K562 (cell line): ENCODE measurements at regions not wholly inside any gene's neighbourhood (a gene's known extent, or its start where the extent isn't known, plus 50 kb on each side); places are given as distances from the start of the nearest gene placed in this dataset.

ENCODE experiments used
- ATAC-seq: fragments of 200-7000 bp; cut with Tn5 transposase; 3 replicates; pipeline ENCODE4 v1.9.1; 2020; ENCODE audit warnings: moderate library complexity
- BruUV-seq: library from RNA; stranded (reverse); fragments of 400-500 nt; replicated peaks from 2 replicates; lab custom pipeline; 2021; lab: Mats Ljungman, UMichigan
- CTCF ChIA-PET: fragments of 300-600 bp; formaldehyde crosslinking; extraction: SDS; loops from one replicate; lab custom pipeline; 2021; ENCODE audit warnings: low intra/inter-chr PET ratio; lab: Yijun Ruan, JAX
- POLR2A ChIA-PET: fragments of 300-600, 350-650 bp; sonication (Branson Sonifier 250); formaldehyde crosslinking; extraction: SDS; loops from one replicate; lab custom pipeline; 2021; ENCODE audit warnings: antibody characterized with exemption, inconsistent platforms; lab: Yijun Ruan, JAX
- DNase-seq, 4 experiments: peaks; one replicate each; pipeline versions ENCODE4 v3.0.0 to v3.0.0-alpha.2; 2011 to 2018; ENCODE audit warnings: low spot score in 3 of 4, mixed read lengths in 3 of 4; ENCODE audit errors: extremely low read depth in 1 of 4
- FAIRE-seq: peaks from 2 replicates; lab custom pipeline; 2011; peaks lifted over from hg19 to GRCh38; lab: Jason Lieb, UNC
- H2AFZ ChIP-seq: 2 replicates; pipeline ENCODE4 v1.6.0; 2011; ENCODE audit warnings: low read depth, low read length, control low read depth, inconsistent platforms
- H3K27ac ChIP-seq: fragments of 200-600 bp; 3 replicates; pipeline ENCODE4 v1.8.0; 2011; ENCODE audit warnings: low read depth, mild to moderate bottlenecking, control low read depth, inconsistent platforms, low read length, moderate library complexity, mixed read lengths; ENCODE audit errors: extremely low read depth
- H3K27me3 ChIP-seq, 2 experiments: fragments of 300-600 bp in 1 of 2; 2 replicates in 1 of 2; 3 replicates in 1 of 2; pipeline versions ENCODE4 v1.6.0 to v1.8.0; 2011; ENCODE audit warnings: inconsistent platforms in 2 of 2, low read length in 2 of 2, mild to moderate bottlenecking in 1 of 2, mixed read lengths in 1 of 2, moderate library complexity in 1 of 2; ENCODE audit not compliant: control insufficient read depth in 2 of 2, insufficient read depth in 2 of 2
- H3K36me3 ChIP-seq: fragments of 300-600 bp; 3 replicates; pipeline ENCODE4 v1.8.0; 2011; ENCODE audit warnings: mild to moderate bottlenecking, low read length, inconsistent platforms; ENCODE audit not compliant: control insufficient read depth, insufficient read depth
- H3K4me1 ChIP-seq, 2 experiments: fragments of 200-600 bp in 1 of 2; replicated peaks in 1 of 2; 2 replicates in 1 of 2; 3 replicates in 1 of 2; pipeline versions ENCODE4 v1.5.1 to v1.8.0; 2011; ENCODE audit warnings: inconsistent platforms in 2 of 2, low read length in 2 of 2, mild to moderate bottlenecking in 1 of 2, mixed read lengths in 1 of 2, moderate library complexity in 1 of 2; ENCODE audit not compliant: control insufficient read depth in 2 of 2, insufficient read depth in 2 of 2
- H3K4me2 ChIP-seq: 2 replicates; pipeline ENCODE4 v1.6.1; 2011; ENCODE audit warnings: low read length, control low read depth, inconsistent platforms, mixed read lengths; ENCODE audit not compliant: insufficient read depth
- H3K4me3 ChIP-seq: fragments of 200-600 bp; sonication (generic), shearing (Covaris generic); 2 replicates; pipeline ENCODE4 v1.5.1; 2016; ENCODE audit warnings: control low read depth, inconsistent platforms
- H3K79me2 ChIP-seq: fragments of 200-600 bp; 3 replicates; pipeline ENCODE4 v1.8.0; 2011; ENCODE audit warnings: low read length, inconsistent platforms; ENCODE audit not compliant: control insufficient read depth, insufficient read depth
- H3K9ac ChIP-seq, 2 experiments: 2 replicates each; pipeline versions ENCODE4 v1.6.0 to v1.6.1; 2011; ENCODE audit warnings: low read depth in 2 of 2, low read length in 2 of 2, control low read depth in 1 of 2, inconsistent platforms in 1 of 2, mild to moderate bottlenecking in 1 of 2, mixed read lengths in 1 of 2; ENCODE audit not compliant: insufficient read depth in 1 of 2
- H3K9me1 ChIP-seq: one replicate; pipeline ENCODE4 v1.6.0; 2011; ENCODE audit warnings: inconsistent platforms, mild to moderate bottlenecking, low read length, moderate library complexity; ENCODE audit not compliant: control insufficient read depth, insufficient read depth
- H3K9me3 ChIP-seq: replicated peaks from 2 replicates; pipeline ENCODE4 v1.5.1; 2011; ENCODE audit warnings: low read depth, low read length, inconsistent platforms; ENCODE audit not compliant: control insufficient read depth, insufficient read depth
- H4K20me1 ChIP-seq: replicated peaks from 2 replicates; pipeline ENCODE4 v1.6.1; 2011; ENCODE audit warnings: low read length, inconsistent platforms, mixed read lengths; ENCODE audit not compliant: control insufficient read depth, insufficient read depth
- E2F8 ChIP-seq: fragments of 450-650 bp; IDR thresholded peaks from 2 replicates; pipeline ENCODE4 v1.7.1; 2018; ENCODE audit warnings: mild to moderate bottlenecking, low read depth; ENCODE audit not compliant: partially characterized antibody
- EP400 ChIP-seq: fragments of 450-650 bp; IDR thresholded peaks from 2 replicates; pipeline ENCODE4 v1.6.1; 2017; ENCODE audit warnings: antibody characterized with exemption, mild to moderate bottlenecking, moderate library complexity
- GABPA ChIP-seq: fragments of 200-800 bp; sonication (Bioruptor generic); conservative IDR thresholded peaks from 2 replicates; pipeline ENCODE4 v1.6.1; 2016; ENCODE audit warnings: low read depth, missing genetic modification characterization, missing compliant biosample characterization
- HLTF ChIP-seq: fragments of 450-650 bp; IDR thresholded peaks from 2 replicates; pipeline ENCODE4 v1.6.1; 2016
- MTA3 ChIP-seq: fragments of 450-650 bp; formaldehyde crosslinking; IDR thresholded peaks from 2 replicates; pipeline ENCODE4 v1.6.1; 2017; ENCODE audit warnings: mild to moderate bottlenecking, borderline replicate concordance
- POU5F1 ChIP-seq: fragments of 150-350 bp; IDR thresholded peaks from 2 replicates; pipeline ENCODE4 v1.6.1; 2014; ENCODE audit warnings: borderline replicate concordance, low read length, low read depth, mild to moderate bottlenecking; ENCODE audit not compliant: partially characterized antibody
- PRPF4 ChIP-seq: fragments of 200-400 bp; formaldehyde crosslinking; IDR thresholded peaks from one replicate; pipeline ENCODE4 v1.6.1; 2017; ENCODE audit warnings: low read length, low read depth, mild to moderate bottlenecking; ENCODE audit not compliant: insufficient read depth, poor library complexity, severe bottlenecking
- TAF9B ChIP-seq: fragments of 450-650 bp; IDR thresholded peaks from 2 replicates; pipeline ENCODE4 v1.6.1; 2018; ENCODE audit warnings: mild to moderate bottlenecking; ENCODE audit not compliant: partially characterized antibody
- TEAD4 ChIP-seq, 2 experiments: sonication (generic) in 1 of 2; formaldehyde crosslinking in 1 of 2; IDR thresholded peaks; 2 replicates each; pipeline versions ENCODE4 v1.6.1 to v1.8.0; 2012 to 2022; ENCODE audit warnings: borderline replicate concordance in 1 of 2, inconsistent platforms in 1 of 2, low read length in 1 of 2, mild to moderate bottlenecking in 1 of 2, missing genetic modification reagents in 1 of 2
- ZHX1 ChIP-seq: fragments of 150-350 bp; conservative IDR thresholded peaks from 2 replicates; pipeline ENCODE4 v1.6.1; 2014; ENCODE audit warnings: low read length
- ZKSCAN8 ChIP-seq: fragments of 200-800 bp; sonication (Bioruptor generic); IDR thresholded peaks from 2 replicates; pipeline ENCODE4 v1.6.1; 2016; ENCODE audit warnings: missing genetic modification characterization, missing compliant biosample characterization
- ZNF436 ChIP-seq: fragments of 250-450, 450-650 bp; sonication (Bioruptor Pico); formaldehyde crosslinking; IDR thresholded peaks from 2 replicates; pipeline ENCODE4 v1.7.0; 2020; ENCODE audit warnings: mild to moderate bottlenecking
- WGBS: fragments of 100-300 bp; shearing (Covaris generic); methylation state at CpG from one replicate; pipeline ENCODE4 v1.1.6; 2016; ENCODE audit warnings: low coverage, mixed read lengths; ENCODE audit not compliant: insufficient coverage; ENCODE audit errors: missing lambda C conversion rate; 5-methylcytosine and 5-hydroxymethylcytosine counted together
- in situ Hi-C: fragments of 300-500 bp; cut with MboI; formaldehyde crosslinking; loops from 4 replicates; pipeline ENCODE4 v1.15.0; 2018; ENCODE audit warnings: inconsistent platforms, mixed read lengths
- intact Hi-C: fragments of 100-400 bp; cut with micrococcal nuclease; formaldehyde crosslinking; loops from 2 replicates; pipeline ENCODE4 v1.14.2; 2022
- TF ChIP-seq, protein P1 (sequence below): fragments of 450-650 bp; IDR thresholded peaks from 2 replicates; pipeline ENCODE4 v1.6.1; 2016; ENCODE audit warnings: missing biosample characterization, missing genetic modification characterization
- TF ChIP-seq, protein P2 (sequence below): IDR thresholded peaks from 2 replicates; pipeline ENCODE4 v1.6.1; 2011; ENCODE audit not compliant: insufficient read length; ENCODE audit errors: extremely low read depth

DNA sequence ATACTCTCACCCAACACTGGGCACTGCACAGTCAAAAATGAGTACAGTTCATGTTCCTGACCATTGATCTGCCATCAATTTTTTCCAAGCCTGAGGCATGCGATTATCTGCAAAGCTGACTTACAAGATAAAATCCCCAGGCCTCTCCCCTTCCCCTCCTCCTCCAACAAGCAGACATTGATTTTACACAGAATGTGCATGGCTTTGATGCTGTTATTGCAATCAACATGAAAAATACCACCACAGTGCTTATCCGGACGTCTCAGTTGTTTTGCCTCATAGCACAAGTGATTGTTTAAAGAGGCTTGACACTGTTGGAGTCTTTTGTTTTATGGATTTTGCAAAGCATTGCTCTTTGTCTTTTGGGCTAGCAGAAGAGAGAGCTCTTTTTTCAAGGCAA, 163.8 kb downstream of the TOX3 start:
- FAIRE-seq (no peak), ATAC-seq (no peak), DNase-seq (no peak)
- TF ChIP-seq GABPA (tag) (no peak), E2F8 (no peak), ZNF436 (CRISPR knock-in tag) (no peak), MTA3 (no peak), TAF9B (no peak), EP400 (no peak), HLTF (no peak), POU5F1 (no peak), PRPF4 (no peak), TEAD4 (IDR thresholded peaks at IDR 0.05; ENCODE audit: low read length) (no peak), TEAD4 (CRISPR knock-in tag; IDR thresholded peaks at IDR 0.05; ENCODE audit: borderline replicate concordance) (no peak), ZHX1 (no peak), ZKSCAN8 (CRISPR knock-in tag) (no peak)
- TF ChIP-seq, protein P1, sequence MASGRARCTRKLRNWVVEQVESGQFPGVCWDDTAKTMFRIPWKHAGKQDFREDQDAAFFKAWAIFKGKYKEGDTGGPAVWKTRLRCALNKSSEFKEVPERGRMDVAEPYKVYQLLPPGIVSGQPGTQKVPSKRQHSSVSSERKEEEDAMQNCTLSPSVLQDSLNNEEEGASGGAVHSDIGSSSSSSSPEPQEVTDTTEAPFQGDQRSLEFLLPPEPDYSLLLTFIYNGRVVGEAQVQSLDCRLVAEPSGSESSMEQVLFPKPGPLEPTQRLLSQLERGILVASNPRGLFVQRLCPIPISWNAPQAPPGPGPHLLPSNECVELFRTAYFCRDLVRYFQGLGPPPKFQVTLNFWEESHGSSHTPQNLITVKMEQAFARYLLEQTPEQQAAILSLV: no peak
- TF ChIP-seq, protein P2, sequence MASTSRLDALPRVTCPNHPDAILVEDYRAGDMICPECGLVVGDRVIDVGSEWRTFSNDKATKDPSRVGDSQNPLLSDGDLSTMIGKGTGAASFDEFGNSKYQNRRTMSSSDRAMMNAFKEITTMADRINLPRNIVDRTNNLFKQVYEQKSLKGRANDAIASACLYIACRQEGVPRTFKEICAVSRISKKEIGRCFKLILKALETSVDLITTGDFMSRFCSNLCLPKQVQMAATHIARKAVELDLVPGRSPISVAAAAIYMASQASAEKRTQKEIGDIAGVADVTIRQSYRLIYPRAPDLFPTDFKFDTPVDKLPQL: no peak
- H3K9me3 ChIP-seq: no peaks in the 10 kb centered on the region
- H3K9ac ChIP-seq: no peak overlapping the region
- intact Hi-C loops (no loop called here), in situ Hi-C loops (no loop called here)
- BruUV-seq: no TSS peak
- no peaks in the 10 kb centered on the region for H3K4me1 ChIP-seq
- H3K27ac ChIP-seq: no peak overlapping the region
- H3K4me3 ChIP-seq: no peak overlapping the region
- H3K79me2 ChIP-seq: no peaks in the 10 kb centered on the region
- H3K36me3 ChIP-seq: no peaks in the 10 kb centered on the region
- no peaks in the 10 kb centered on the region for H4K20me1 ChIP-seq
- POLR2A ChIA-PET: no interaction called here
- no peaks in the 10 kb centered on the region for H3K9me1 ChIP-seq
- no peak overlapping the region for H2AFZ ChIP-seq
- H3K27me3 ChIP-seq: no peaks in the 10 kb centered on the region
- CTCF ChIA-PET: no interaction called here
- 2% methylated on average over 3 of the region's 3 CpGs for WGBS
- no peak overlapping the region for H3K4me2 ChIP-seq
